ENCODE measurements at regions not wholly inside any gene's neighbourhood (a gene's known extent, or its start where the extent isn't known, plus 50 kb on each side); places are given as distances from the start of the nearest gene placed in this dataset.

DNA sequence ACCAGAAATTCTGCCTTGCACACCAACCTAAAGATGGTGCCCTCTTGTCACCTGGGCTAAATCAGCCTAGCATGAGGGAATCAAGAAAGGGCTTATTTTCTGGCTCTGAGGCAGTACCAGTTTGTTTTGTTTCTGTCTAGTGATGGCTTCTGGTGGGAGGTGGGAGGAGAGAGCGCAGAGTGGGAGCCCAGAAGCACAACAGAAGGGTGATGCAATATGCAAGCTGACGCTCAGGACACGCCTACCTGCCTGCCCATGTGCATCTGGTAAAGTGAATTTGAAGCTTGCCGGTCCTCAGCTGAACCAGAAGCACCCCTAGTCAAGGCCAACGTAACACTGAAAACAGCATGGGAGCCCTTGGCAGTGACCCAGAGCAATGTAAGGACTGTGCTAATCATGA, 138.4 kb upstream of the TIAM1 start:
- Histone ChIP-seq H3K36me3 (ENCODE audit: control insufficient read depth in 1 of 2, insufficient read depth in 2 of 2, low read depth in 1 of 2, low read length in 2 of 2) (no peaks in the 10 kb centered on the region), H3K23ac (ENCODE audit: low read length in 2 of 2) (no peak overlapping the region), H3K18ac (ENCODE audit: low read depth in 1 of 2, low read length in 2 of 2) (no peak overlapping the region), H3K27me3 (ENCODE audit: control insufficient read depth in 1 of 2, insufficient read depth in 1 of 2, low read length in 2 of 2) (peaks cover 0 to 11% of the 10 kb centered on the region in 2 experiments), H2BK120ac (ENCODE audit: low read depth, low read length) (no peak overlapping the region), H3K4me3 (ENCODE audit: insufficient read depth in 1 of 2, low read depth in 1 of 2, low read length in 2 of 2) (no peak overlapping the region), H2BK12ac (ENCODE audit: low read length in 2 of 2) (no peak overlapping the region), H3K4ac (ENCODE audit: low read depth in 1 of 2, low read length in 2 of 2) (no peak overlapping the region), H2BK5ac (ENCODE audit: low read depth, low read length, poor library complexity, severe bottlenecking) (no peak overlapping the region), H3K9ac (ENCODE audit: low read length) (no peak overlapping the region), H3K14ac (ENCODE audit: low read length in 2 of 2) (no peak overlapping the region), H4K8ac (ENCODE audit: low read length) (no peak overlapping the region), H2AK5ac (ENCODE audit: low read length, severe bottlenecking) (no peak overlapping the region), H3K27ac (ENCODE audit: low read length, poor library complexity, severe bottlenecking) (no peak overlapping the region), H3K79me1 (replicated peaks; ENCODE audit: low read length, poor library complexity, severe bottlenecking) (peaks cover 7% of the 10 kb centered on the region), H3K4me2 (ENCODE audit: low read length, poor library complexity, severe bottlenecking) (no peak overlapping the region), H2BK15ac (ENCODE audit: low read depth, poor library complexity, severe bottlenecking) (peak overlapping the region; percentile 2), H2AFZ (ENCODE audit: low read depth, low read length) (no peak overlapping the region), H3K9me3 (ENCODE audit: control insufficient read depth, low read length) (peaks cover 18% of the 10 kb centered on the region), H4K91ac (ENCODE audit: low read length) (no peak overlapping the region), H3K4me1 (ENCODE audit: control insufficient read depth, insufficient read depth, low read depth, low read length) (no peaks in the 10 kb centered on the region)
- WGBS, result 95% methylated on average over 5 of the region's 5 CpGs
- DNase-seq, result no peak

DNA sequence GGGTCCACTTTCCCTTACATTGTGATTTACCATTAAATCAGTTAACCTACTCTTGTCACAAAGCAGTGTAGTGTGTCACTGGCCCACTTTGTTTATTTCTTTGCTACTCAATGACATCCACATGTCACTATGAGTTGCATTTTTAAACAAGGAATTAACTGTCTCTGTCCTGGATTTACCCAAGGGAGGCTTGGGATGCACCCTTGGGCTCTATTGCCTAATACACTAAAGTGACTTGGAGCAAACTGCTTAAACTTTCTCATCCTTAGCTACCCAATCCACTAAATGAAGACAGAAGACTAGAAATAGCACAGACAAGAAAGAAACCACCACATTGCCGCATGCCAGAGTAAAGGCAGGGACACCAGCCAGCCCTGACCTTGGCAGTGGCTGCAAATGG, 136.2 kb upstream of the TIAM1 start:
- Histone ChIP-seq H3K27ac (ENCODE audit: low read length, poor library complexity, severe bottlenecking) (no peak overlapping the region), H4K8ac (ENCODE audit: low read length) (no peak overlapping the region), H2BK120ac (ENCODE audit: low read depth, low read length) (no peak overlapping the region), H3K18ac (ENCODE audit: low read depth in 1 of 2, low read length in 2 of 2) (no peak overlapping the region), H3K9ac (ENCODE audit: low read length) (no peak overlapping the region), H3K27me3 (ENCODE audit: control insufficient read depth in 1 of 2, insufficient read depth in 1 of 2, low read length in 2 of 2) (peaks cover 0 to 8% of the 10 kb centered on the region in 2 experiments), H3K79me1 (replicated peaks; ENCODE audit: low read length, poor library complexity, severe bottlenecking) (peaks cover 7% of the 10 kb centered on the region), H3K4ac (ENCODE audit: low read depth in 1 of 2, low read length in 2 of 2) (no peak overlapping the region), H3K14ac (ENCODE audit: low read length in 2 of 2) (no peak overlapping the region), H2AFZ (ENCODE audit: low read depth, low read length) (no peak overlapping the region), H2BK15ac (ENCODE audit: low read depth, poor library complexity, severe bottlenecking) (no peak overlapping the region), H3K23ac (ENCODE audit: low read length in 2 of 2) (no peak overlapping the region), H3K9me3 (ENCODE audit: control insufficient read depth, low read length) (peaks cover 5% of the 10 kb centered on the region), H2AK5ac (ENCODE audit: low read length, severe bottlenecking) (no peak overlapping the region), H3K4me2 (ENCODE audit: low read length, poor library complexity, severe bottlenecking) (no peak overlapping the region), H2BK12ac (ENCODE audit: low read length in 2 of 2) (no peak overlapping the region), H3K4me1 (ENCODE audit: control insufficient read depth, insufficient read depth, low read depth, low read length) (no peaks in the 10 kb centered on the region), H3K36me3 (ENCODE audit: control insufficient read depth in 1 of 2, insufficient read depth in 2 of 2, low read depth in 1 of 2, low read length in 2 of 2) (no peaks in the 10 kb centered on the region), H2BK5ac (ENCODE audit: low read depth, low read length, poor library complexity, severe bottlenecking) (no peak overlapping the region), H3K4me3 (ENCODE audit: insufficient read depth in 1 of 2, low read depth in 1 of 2, low read length in 2 of 2) (no peak overlapping the region), H4K91ac (ENCODE audit: low read length) (no peak overlapping the region)
- WGBS, result 100% methylated on average over 1 of the region's 1 CpG
- DNase-seq, result no peak

DNA sequence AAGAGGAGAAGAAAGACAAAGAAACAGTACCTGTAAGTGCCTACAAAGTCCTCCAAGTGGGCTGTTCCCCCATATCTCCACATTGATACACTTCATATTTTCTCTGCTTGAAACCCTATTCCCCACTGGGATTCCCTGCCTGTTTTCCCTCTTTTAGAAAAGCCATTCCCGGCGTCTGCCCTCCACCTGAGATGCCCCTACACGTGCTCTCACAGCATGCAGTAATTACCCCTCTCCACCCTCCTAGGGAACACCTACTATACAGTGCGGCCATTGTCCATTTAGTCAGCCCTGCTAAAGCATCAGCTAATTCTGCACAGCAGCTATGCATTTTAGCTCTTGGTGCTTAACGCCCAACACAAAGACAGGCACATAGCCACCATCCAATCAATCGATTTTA, 135.7 kb upstream of the TIAM1 start:
- WGBS, result 70% methylated on average over 6 of the region's 6 CpGs
- Histone ChIP-seq H2AFZ (ENCODE audit: low read depth, low read length) (no peak overlapping the region), H3K36me3 (ENCODE audit: control insufficient read depth in 1 of 2, insufficient read depth in 2 of 2, low read depth in 1 of 2, low read length in 2 of 2) (no peaks in the 10 kb centered on the region)

DNA sequence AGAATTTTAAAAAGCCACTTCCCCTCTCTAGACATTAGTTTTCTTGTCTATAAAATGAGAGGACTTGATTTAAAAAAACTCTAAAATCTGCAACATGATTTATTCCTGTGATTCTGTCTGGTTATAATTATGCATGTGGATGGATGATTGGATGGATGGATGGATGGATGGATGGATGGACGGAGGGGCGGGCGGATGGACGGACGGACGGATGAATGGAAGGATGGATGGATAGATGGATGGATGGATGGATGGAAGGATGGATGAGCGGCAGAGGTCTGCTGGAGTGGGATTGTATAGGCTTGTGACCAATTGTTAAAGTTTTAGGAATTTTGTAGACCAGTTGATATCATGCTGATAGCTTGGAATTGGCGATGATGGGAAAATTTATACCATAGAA, 135.2 kb upstream of the TIAM1 start:
- Histone ChIP-seq H3K4me2 (ENCODE audit: low read length, poor library complexity, severe bottlenecking) (no peak overlapping the region), H3K79me1 (replicated peaks; ENCODE audit: low read length, poor library complexity, severe bottlenecking) (peaks cover 5% of the 10 kb centered on the region), H3K4ac (ENCODE audit: low read depth in 1 of 2, low read length in 2 of 2) (no peak overlapping the region), H2BK15ac (ENCODE audit: low read depth, poor library complexity, severe bottlenecking) (no peak overlapping the region), H4K8ac (ENCODE audit: low read length) (no peak overlapping the region), H3K4me1 (ENCODE audit: control insufficient read depth, insufficient read depth, low read depth, low read length) (no peaks in the 10 kb centered on the region), H3K9ac (ENCODE audit: low read length) (no peak overlapping the region), H3K23ac (ENCODE audit: low read length in 2 of 2) (no peak overlapping the region), H2BK120ac (ENCODE audit: low read depth, low read length) (no peak overlapping the region), H3K27me3 (ENCODE audit: control insufficient read depth in 1 of 2, insufficient read depth in 1 of 2, low read length in 2 of 2) (peaks cover 0 to 8% of the 10 kb centered on the region in 2 experiments), H2AK5ac (ENCODE audit: low read length, severe bottlenecking) (no peak overlapping the region), H3K4me3 (ENCODE audit: insufficient read depth in 1 of 2, low read depth in 1 of 2, low read length in 2 of 2) (no peak overlapping the region), H2BK5ac (ENCODE audit: low read depth, low read length, poor library complexity, severe bottlenecking) (no peak overlapping the region), H3K9me3 (ENCODE audit: control insufficient read depth, low read length) (peaks cover 4% of the 10 kb centered on the region), H3K27ac (ENCODE audit: low read length, poor library complexity, severe bottlenecking) (no peak overlapping the region), H4K91ac (ENCODE audit: low read length) (no peak overlapping the region), H3K18ac (ENCODE audit: low read depth in 1 of 2, low read length in 2 of 2) (no peak overlapping the region), H3K36me3 (ENCODE audit: control insufficient read depth in 1 of 2, insufficient read depth in 2 of 2, low read depth in 1 of 2, low read length in 2 of 2) (no peaks in the 10 kb centered on the region), H2AFZ (ENCODE audit: low read depth, low read length) (no peak overlapping the region), H3K14ac (ENCODE audit: low read length in 2 of 2) (no peak overlapping the region), H2BK12ac (ENCODE audit: low read length in 2 of 2) (no peak overlapping the region)
- DNase-seq, result no peak
- WGBS, result over 99% methylated on average over 4 of the region's 8 CpGs

More for the DNA sequence above, 135.7 kb upstream of the TIAM1 start:
- no peak overlapping the region for H3K14ac ChIP-seq (ENCODE audit: low read length in 2 of 2)
- no peak overlapping the region for H2BK12ac ChIP-seq (ENCODE audit: low read length in 2 of 2)
- DNase-seq, result no peak
- no peak overlapping the region for H3K4me2 ChIP-seq (ENCODE audit: low read length, poor library complexity, severe bottlenecking)
- no peak overlapping the region for H3K9ac ChIP-seq (ENCODE audit: low read length)
- H2BK5ac ChIP-seq (ENCODE audit: low read depth, low read length, poor library complexity, severe bottlenecking), result no peak overlapping the region
- peaks cover 5% of the 10 kb centered on the region for H3K9me3 ChIP-seq (ENCODE audit: control insufficient read depth, low read length)
- no peak overlapping the region for H3K27ac ChIP-seq (ENCODE audit: low read length, poor library complexity, severe bottlenecking)
- H3K23ac ChIP-seq (ENCODE audit: low read length in 2 of 2), result no peak overlapping the region
- no peak overlapping the region for H4K91ac ChIP-seq (ENCODE audit: low read length)
- H3K27me3 ChIP-seq (ENCODE audit: control insufficient read depth in 1 of 2, insufficient read depth in 1 of 2, low read length in 2 of 2), result peaks cover 0 to 8% of the 10 kb centered on the region in 2 experiments
- H3K4ac ChIP-seq (ENCODE audit: low read depth in 1 of 2, low read length in 2 of 2), result no peak overlapping the region
- H3K4me3 ChIP-seq (ENCODE audit: insufficient read depth in 1 of 2, low read depth in 1 of 2, low read length in 2 of 2), result no peak overlapping the region
- peaks cover 5% of the 10 kb centered on the region for H3K79me1 ChIP-seq (replicated peaks; ENCODE audit: low read length, poor library complexity, severe bottlenecking)
- H2BK120ac ChIP-seq (ENCODE audit: low read depth, low read length), result no peak overlapping the region
- no peaks in the 10 kb centered on the region for H3K4me1 ChIP-seq (ENCODE audit: control insufficient read depth, insufficient read depth, low read depth, low read length)
- no peak overlapping the region for H3K18ac ChIP-seq (ENCODE audit: low read depth in 1 of 2, low read length in 2 of 2)
- no peak overlapping the region for H4K8ac ChIP-seq (ENCODE audit: low read length)
- H2AK5ac ChIP-seq (ENCODE audit: low read length, severe bottlenecking), result no peak overlapping the region
- H2BK15ac ChIP-seq (ENCODE audit: low read depth, poor library complexity, severe bottlenecking), result no peak overlapping the region

Measured in mesenchymal stem cell (in vitro differentiated cells and primary cell).